ENCODE measurements at regions not wholly inside any gene's neighbourhood (a gene's known extent, or its start where the extent isn't known, plus 50 kb on each side); places are given as distances from the start of the nearest gene placed in this dataset.

- peak in 4 of 56 donors; percentile 19 to 60 (median 38) for DNase-seq
Observed at GRCh38 chr3:72405943-72406566, 442.2 kb downstream of the SHQ1 start.

- DNase-seq = no peak
Observed at GRCh38 chr3:72401005-72401545, 447.2 kb downstream of the SHQ1 start.

- no peak for DNase-seq
Observed at GRCh38 chr3:72398781-72399180, 449.5 kb downstream of the SHQ1 start.

GRCh38 chr3:72397586-72397985 is 450.7 kb downstream of the SHQ1 start:
- no peak for DNase-seq

- DNase-seq = no peak
Observed at GRCh38 chr3:72396899-72397298, 451.3 kb downstream of the SHQ1 start.

- DNase-seq = no peak
Observed at GRCh38 chr3:72395776-72396311, 452.4 kb downstream of the SHQ1 start.

GRCh38 chr3:72393455-72393854 is 454.8 kb downstream of the SHQ1 start:
- DNase-seq = no peak

- DNase-seq = no peak
Observed at GRCh38 chr3:72391659-72392058, 456.6 kb downstream of the SHQ1 start.

GRCh38 chr3:72390841-72391240 is 457.4 kb downstream of the SHQ1 start:
- DNase-seq = no peak

GRCh38 chr3:72388644-72389043 is 459.6 kb downstream of the SHQ1 start:
- DNase-seq = no peak

- no peak for DNase-seq
Observed at GRCh38 chr3:72388117-72388516, 460.1 kb downstream of the SHQ1 start.

- DNase-seq = no peak
Observed at GRCh38 chr3:72386327-72387000, 461.8 kb downstream of the SHQ1 start.

GRCh38 chr3:72385167-72385566 is 463.1 kb downstream of the SHQ1 start:
- DNase-seq = no peak

- DNase-seq = no peak
Observed at GRCh38 chr3:72384602-72385001, 463.6 kb downstream of the SHQ1 start.

- DNase-seq = no peak
Observed at GRCh38 chr3:72383883-72384282, 464.4 kb downstream of the SHQ1 start.

- DNase-seq = no peak
Observed at GRCh38 chr3:72383230-72383629, 465.0 kb downstream of the SHQ1 start.

- no peak for DNase-seq
Observed at GRCh38 chr3:72382460-72382859, 465.8 kb downstream of the SHQ1 start.

GRCh38 chr3:72381584-72381983 is 466.7 kb downstream of the SHQ1 start:
- DNase-seq = no peak

- no peak for DNase-seq
Observed at GRCh38 chr3:72380711-72381493, 467.3 kb downstream of the SHQ1 start.

- peak in 1 of 56 donors; percentile 51 for DNase-seq
Observed at GRCh38 chr3:72380193-72380592, 468.1 kb downstream of the SHQ1 start.

GRCh38 chr3:72379500-72380187 is 468.6 kb downstream of the SHQ1 start:
- peak in 14 of 56 donors; percentile 10 to 71 (median 33) for DNase-seq
